CD4-positive, alpha-beta memory T cell (primary cell): ENCODE measurements at regions not wholly inside any gene's neighbourhood (a gene's known extent, or its start where the extent isn't known, plus 50 kb on each side); places are given as distances from the start of the nearest gene placed in this dataset.

Source experiments
- CTCF ChIA-PET: fragments of 350-600 bp; sonication (Branson Sonifier 250); formaldehyde crosslinking; loops from one replicate; lab custom pipeline; 2021; ENCODE audit warnings: inconsistent platforms; ENCODE audit not compliant: partially characterized antibody; lab: Charles Lee
- POLR2A ChIA-PET: fragments of 350-600 bp; sonication (Branson Sonifier 250); formaldehyde crosslinking; loops from one replicate; lab custom pipeline; 2021; ENCODE audit not compliant: partially characterized antibody; lab: Charles Lee
- DNase-seq, 5 donors: peaks; one replicate each; pipeline versions ENCODE4 v3.0.0 to v3.0.0-alpha.2; 2020 to 2022; ENCODE audit warnings: mixed read lengths in 1 of 5
- H3K27ac ChIP-seq: one replicate; pipeline ENCODE4 v1.7.0; 2013; ENCODE audit warnings: low read depth, low read length
- H3K27me3 ChIP-seq: 2 replicates; pipeline ENCODE4 v1.7.0; 2013; ENCODE audit warnings: mild to moderate bottlenecking, low read length, moderate library complexity; ENCODE audit not compliant: insufficient read depth
- H3K36me3 ChIP-seq: 2 replicates; pipeline ENCODE4 v1.7.0; 2013; ENCODE audit warnings: mild to moderate bottlenecking, low read length, moderate library complexity; ENCODE audit not compliant: insufficient read depth
- H3K4me1 ChIP-seq: 2 replicates; pipeline ENCODE4 v1.7.0; 2013; ENCODE audit warnings: mild to moderate bottlenecking, low read length, moderate library complexity; ENCODE audit not compliant: insufficient read depth
- H3K4me3 ChIP-seq, 2 donors: one replicate each; pipeline ENCODE4 v1.7.0; 2013; ENCODE audit warnings: low read length in 2 of 2, mild to moderate bottlenecking in 1 of 2
- H3K9me3 ChIP-seq, 2 donors: one replicate each; pipeline ENCODE4 v1.7.0; 2013; ENCODE audit warnings: low read length in 2 of 2, control low read depth in 1 of 2; ENCODE audit not compliant: control insufficient read depth in 1 of 2
- H3K27ac Mint-ChIP-seq, 7 donors: one replicate each; pipeline ENCODE4 v1.8.0; 2020 to 2021; ENCODE audit warnings: mixed read lengths in 7 of 7, mild to moderate bottlenecking in 6 of 7, inconsistent platforms in 3 of 7, moderate library complexity in 3 of 7
- H3K27me3 Mint-ChIP-seq, 2 donors: one replicate each; pipeline ENCODE4 v1.8.0; 2020 to 2021; ENCODE audit warnings: mixed read lengths in 2 of 2
- H3K36me3 Mint-ChIP-seq, 2 donors: one replicate each; pipeline ENCODE4 v1.8.0; 2020 to 2021; ENCODE audit warnings: mixed read lengths in 2 of 2, inconsistent platforms in 1 of 2, mild to moderate bottlenecking in 1 of 2
- H3K4me1 Mint-ChIP-seq, 4 donors: one replicate each; pipeline ENCODE4 v1.8.0; 2020 to 2021; ENCODE audit warnings: mixed read lengths in 4 of 4, mild to moderate bottlenecking in 1 of 4
- H3K4me3 Mint-ChIP-seq, 8 donors: one replicate each; pipeline ENCODE4 v1.8.0; 2020 to 2021; ENCODE audit warnings: mixed read lengths in 8 of 8, mild to moderate bottlenecking in 7 of 8, moderate library complexity in 6 of 8, inconsistent platforms in 3 of 8
- H3K9me3 Mint-ChIP-seq, 8 donors: one replicate each; pipeline ENCODE4 v1.8.0; 2020 to 2021; ENCODE audit warnings: mixed read lengths in 8 of 8, mild to moderate bottlenecking in 5 of 8, inconsistent platforms in 3 of 8, moderate library complexity in 1 of 8
- intact Hi-C: fragments of 100-400 bp; cut with micrococcal nuclease; formaldehyde crosslinking; loops from one replicate; pipeline ENCODE4 v1.15.1; 2023

DNA sequence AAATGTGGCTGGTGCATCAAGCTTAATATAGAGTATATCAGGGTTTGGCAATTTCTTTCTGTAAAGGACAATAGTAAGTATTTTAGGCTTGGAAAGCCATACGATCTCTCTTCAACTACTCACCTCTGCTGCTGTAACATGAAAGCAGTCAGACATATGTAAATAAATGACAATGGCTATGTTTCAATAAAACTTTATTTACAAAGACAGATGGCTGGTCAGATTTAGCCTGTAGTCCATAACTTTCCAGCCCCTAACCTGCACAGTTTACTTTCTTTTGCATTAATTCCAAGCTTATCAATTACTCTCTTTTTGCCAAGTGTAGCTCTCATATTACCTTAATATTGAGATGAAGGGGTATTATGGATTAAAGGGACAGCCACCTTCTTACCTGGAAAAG is 83.1 kb downstream of the LRATD1 start:
- intact Hi-C loops = no loop called here
- CTCF ChIA-PET = no interaction called here
- POLR2A ChIA-PET = no interaction called here

DNA sequence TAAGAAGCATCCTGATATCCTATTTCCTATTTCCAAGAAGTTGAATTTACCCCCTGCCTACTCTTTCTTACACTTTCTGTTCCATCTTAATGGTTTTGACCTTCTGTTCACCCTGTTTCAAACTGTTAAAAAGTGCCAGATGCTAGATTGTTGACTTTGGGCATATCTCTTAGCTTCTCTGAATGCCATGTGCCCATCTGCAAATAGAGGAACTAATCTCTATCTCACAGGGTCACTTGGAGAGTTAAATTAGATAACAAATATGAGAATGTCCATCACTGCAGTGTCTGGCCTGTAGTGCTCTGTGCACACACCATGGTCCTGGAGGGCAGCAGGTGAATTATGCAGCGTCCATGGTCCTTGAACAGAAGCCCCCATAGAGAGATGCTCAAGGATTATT is 83.8 kb downstream of the LRATD1 start:
- H3K27me3 ChIP-seq = no peaks in the 10 kb centered on the region
- CTCF ChIA-PET = no interaction called here
- Mint-ChIP-seq H3K36me3 (no peaks in the 10 kb centered on the region), H3K4me3 (no peak overlapping the region), H3K4me1 (no peaks in the 10 kb centered on the region), H3K27me3 (peaks cover 2 to 3% of the 10 kb centered on the region in 2 donors), H3K9me3 (peaks cover 0 to 3% (median 0%) of the 10 kb centered on the region in 8 donors), H3K27ac (no peak overlapping the region)
- DNase-seq = no peak
- no peak overlapping the region for H3K27ac ChIP-seq
- no peaks in the 10 kb centered on the region for H3K4me1 ChIP-seq
- intact Hi-C loops = no loop called here
- H3K9me3 ChIP-seq = no peaks in the 10 kb centered on the region
- H3K36me3 ChIP-seq = no peaks in the 10 kb centered on the region
- POLR2A ChIA-PET = no interaction called here
- no peak overlapping the region for H3K4me3 ChIP-seq

More for the DNA sequence above, 83.1 kb downstream of the LRATD1 start:
- Mint-ChIP-seq H3K27ac (no peak overlapping the region), H3K4me1 (no peaks in the 10 kb centered on the region), H3K36me3 (no peaks in the 10 kb centered on the region), H3K4me3 (no peak overlapping the region), H3K9me3 (peaks cover 0 to 3% (median 0%) of the 10 kb centered on the region in 8 donors), H3K27me3 (peaks cover 2 to 3% of the 10 kb centered on the region in 2 donors)
- Histone ChIP-seq H3K4me1 (no peaks in the 10 kb centered on the region), H3K36me3 (no peaks in the 10 kb centered on the region), H3K4me3 (no peak overlapping the region), H3K9me3 (no peaks in the 10 kb centered on the region), H3K27ac (no peak overlapping the region), H3K27me3 (no peaks in the 10 kb centered on the region)
- DNase-seq = no peak

DNA sequence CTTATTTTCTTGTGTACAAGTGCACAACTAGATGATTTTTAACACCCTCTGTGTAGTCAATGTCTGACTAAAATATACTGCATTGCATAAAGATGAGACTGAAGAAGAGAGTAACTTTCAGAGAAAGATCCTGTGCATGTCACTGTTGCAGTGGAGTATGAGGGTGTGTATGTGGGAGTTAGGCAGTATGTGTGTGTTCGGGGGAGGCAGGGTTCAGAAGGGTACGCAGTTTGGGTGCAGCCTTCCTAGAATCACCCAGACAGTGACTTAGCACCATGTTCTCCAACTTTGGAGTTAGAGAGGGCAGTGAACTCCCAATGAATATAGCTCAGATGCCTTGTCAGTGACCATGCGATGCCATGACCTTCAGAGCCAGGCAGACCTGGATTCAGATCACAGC is 84.6 kb downstream of the LRATD1 start:
- Mint-ChIP-seq H3K4me1 (no peaks in the 10 kb centered on the region), H3K36me3 (no peaks in the 10 kb centered on the region), H3K9me3 (peaks cover 0 to 3% (median 0%) of the 10 kb centered on the region in 8 donors), H3K27me3 (peaks cover 2 to 3% of the 10 kb centered on the region in 2 donors), H3K4me3 (no peak overlapping the region), H3K27ac (no peak overlapping the region)
- POLR2A ChIA-PET = no interaction called here
- CTCF ChIA-PET = no interaction called here
- Histone ChIP-seq H3K4me1 (no peaks in the 10 kb centered on the region), H3K27me3 (no peaks in the 10 kb centered on the region), H3K9me3 (no peaks in the 10 kb centered on the region), H3K36me3 (no peaks in the 10 kb centered on the region), H3K27ac (no peak overlapping the region), H3K4me3 (no peak overlapping the region)
- intact Hi-C loops = no loop called here
- no peak for DNase-seq

DNA sequence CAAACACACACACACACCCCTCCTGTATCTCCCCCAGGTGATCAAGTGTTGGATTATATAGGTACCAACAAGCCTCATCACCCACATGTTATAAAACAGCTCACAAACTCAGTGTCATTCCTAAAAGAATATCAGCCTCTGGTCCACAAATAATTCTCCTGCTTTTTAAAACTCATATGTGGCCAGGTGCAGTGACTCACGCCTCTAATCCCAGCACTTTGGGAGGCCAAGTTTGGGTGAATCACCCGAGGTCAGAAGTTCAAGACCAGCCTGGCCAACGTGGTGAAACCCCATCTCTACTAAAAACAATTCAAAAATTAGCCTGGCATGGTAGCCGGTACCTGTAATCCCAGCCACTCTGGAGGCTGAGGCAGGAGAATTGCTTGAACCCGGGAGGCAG is 87.8 kb downstream of the LRATD1 start:
- H3K27me3 ChIP-seq = no peaks in the 10 kb centered on the region
- intact Hi-C loops = no loop called here
- H3K4me1 ChIP-seq = no peaks in the 10 kb centered on the region
- Mint-ChIP-seq H3K4me3 (no peak overlapping the region), H3K27me3 (peaks cover 2 to 3% of the 10 kb centered on the region in 2 donors), H3K36me3 (no peaks in the 10 kb centered on the region), H3K4me1 (no peaks in the 10 kb centered on the region), H3K27ac (no peak overlapping the region), H3K9me3 (peaks cover 0 to 3% (median under 1%) of the 10 kb centered on the region in 8 donors)
- ChIA-PET POLR2A (no interaction called here), CTCF (no interaction called here)
- no peak for DNase-seq
- no peaks in the 10 kb centered on the region for H3K9me3 ChIP-seq
- H3K36me3 ChIP-seq = no peaks in the 10 kb centered on the region
- H3K4me3 ChIP-seq = no peak overlapping the region
- H3K27ac ChIP-seq = no peak overlapping the region

DNA sequence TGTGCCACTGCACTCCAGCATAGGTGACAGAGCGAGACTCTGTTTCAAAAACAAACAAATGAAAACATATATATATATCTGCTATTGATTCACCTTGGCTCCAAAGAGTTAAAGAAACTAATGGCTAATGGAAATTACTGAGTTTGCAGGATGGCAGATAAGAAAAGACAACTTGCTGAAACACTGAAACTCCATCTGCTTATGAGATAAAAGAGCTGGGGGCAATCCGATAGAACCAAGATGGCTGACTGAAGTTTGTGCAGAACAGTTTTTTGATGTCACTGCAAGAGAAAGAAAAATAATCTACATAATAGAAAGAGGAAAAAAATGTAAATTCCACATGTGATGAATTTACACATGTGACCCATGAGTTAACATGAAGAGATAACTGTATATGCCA is 88.2 kb downstream of the LRATD1 start:
- Mint-ChIP-seq H3K4me1 (no peaks in the 10 kb centered on the region), H3K4me3 (no peak overlapping the region), H3K9me3 (peaks cover 0 to 3% (median under 1%) of the 10 kb centered on the region in 8 donors), H3K27me3 (peaks cover 2 to 3% of the 10 kb centered on the region in 2 donors), H3K27ac (no peak overlapping the region), H3K36me3 (no peaks in the 10 kb centered on the region)
- CTCF ChIA-PET = no interaction called here
- H3K27ac ChIP-seq = no peak overlapping the region
- POLR2A ChIA-PET = no interaction called here
- H3K9me3 ChIP-seq = no peaks in the 10 kb centered on the region
- no peaks in the 10 kb centered on the region for H3K27me3 ChIP-seq
- H3K4me3 ChIP-seq = no peak overlapping the region
- H3K4me1 ChIP-seq = no peaks in the 10 kb centered on the region
- no peak for DNase-seq
- H3K36me3 ChIP-seq = no peaks in the 10 kb centered on the region
- intact Hi-C loops = no loop called here

DNA sequence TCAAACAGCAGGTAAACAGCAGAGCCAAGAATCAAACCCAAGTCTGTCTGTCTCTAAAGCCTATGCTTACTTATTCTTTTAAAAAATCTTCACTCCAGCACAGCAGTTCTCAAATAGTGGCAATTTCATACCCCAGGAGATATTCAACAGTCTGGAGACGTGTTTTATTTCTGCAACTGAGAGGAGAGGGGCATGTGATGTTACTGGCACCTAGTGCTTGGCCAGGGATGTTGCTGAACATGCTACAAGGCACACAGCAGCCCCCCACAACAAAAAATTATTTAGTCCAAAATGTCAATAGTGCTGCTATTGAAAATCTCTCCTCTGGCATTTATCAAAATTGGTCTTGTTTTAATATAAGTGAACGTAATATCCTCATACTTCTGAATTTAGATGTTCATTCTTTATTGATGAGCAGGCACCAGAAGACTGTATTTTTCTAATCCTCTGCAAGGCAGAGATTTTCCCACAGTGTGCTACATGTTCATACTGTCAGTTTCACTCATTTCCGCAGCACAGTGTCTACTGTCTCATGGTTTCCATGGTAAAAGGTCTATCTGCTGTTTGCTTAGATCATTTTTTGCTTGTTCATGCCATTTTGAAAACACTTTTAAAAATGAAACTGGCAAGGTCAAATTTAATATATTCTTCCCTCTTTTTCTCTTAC is 90.5 kb downstream of the LRATD1 start:
- Mint-ChIP-seq H3K9me3 (peaks cover 0 to 2% (median 0%) of the 10 kb centered on the region in 8 donors), H3K4me1 (no peaks in the 10 kb centered on the region), H3K36me3 (no peaks in the 10 kb centered on the region), H3K27ac (no peak overlapping the region), H3K27me3 (peaks cover 0 to 3% of the 10 kb centered on the region in 2 donors), H3K4me3 (no peak overlapping the region)
- Histone ChIP-seq H3K9me3 (no peaks in the 10 kb centered on the region), H3K4me3 (no peak overlapping the region), H3K36me3 (no peaks in the 10 kb centered on the region), H3K4me1 (no peaks in the 10 kb centered on the region), H3K27ac (no peak overlapping the region), H3K27me3 (no peaks in the 10 kb centered on the region)
- POLR2A ChIA-PET = no interaction called here
- CTCF ChIA-PET = no interaction called here
- no peak for DNase-seq
- intact Hi-C loops = no loop called here

DNA sequence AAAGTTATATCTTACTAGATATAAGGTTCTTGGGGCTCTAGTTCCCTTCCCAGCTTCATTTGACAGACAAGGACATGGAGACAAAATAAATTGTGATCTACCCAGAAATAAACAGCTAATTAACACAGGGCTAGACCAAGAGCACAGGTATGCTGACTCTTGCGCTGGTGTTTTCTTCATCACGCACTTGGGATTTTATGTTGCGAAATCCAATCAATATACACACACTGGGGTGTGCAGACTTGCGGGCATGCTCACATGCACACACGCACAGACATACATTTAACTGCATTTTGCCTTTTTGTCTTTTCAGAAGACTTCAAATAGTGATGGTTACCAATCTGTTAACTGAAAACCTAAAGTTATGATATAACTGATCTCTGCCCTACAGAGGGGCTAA is 91.2 kb downstream of the LRATD1 start:
- Mint-ChIP-seq H3K27me3 (peaks cover 0 to 3% of the 10 kb centered on the region in 2 donors), H3K9me3 (peaks cover 0 to 2% (median 0%) of the 10 kb centered on the region in 8 donors), H3K27ac (no peak overlapping the region), H3K4me3 (no peak overlapping the region), H3K4me1 (no peaks in the 10 kb centered on the region), H3K36me3 (no peaks in the 10 kb centered on the region)
- no peaks in the 10 kb centered on the region for H3K4me1 ChIP-seq
- POLR2A ChIA-PET = no interaction called here
- H3K27me3 ChIP-seq = no peaks in the 10 kb centered on the region
- DNase-seq = no peak
- no peak overlapping the region for H3K4me3 ChIP-seq
- intact Hi-C loops = no loop called here
- no peaks in the 10 kb centered on the region for H3K9me3 ChIP-seq
- H3K27ac ChIP-seq = no peak overlapping the region
- H3K36me3 ChIP-seq = no peaks in the 10 kb centered on the region
- CTCF ChIA-PET = no interaction called here
